ENCODE measurements at regions not wholly inside any gene's neighbourhood (a gene's known extent, or its start where the extent isn't known, plus 50 kb on each side); places are given as distances from the start of the nearest gene placed in this dataset.

DNA sequence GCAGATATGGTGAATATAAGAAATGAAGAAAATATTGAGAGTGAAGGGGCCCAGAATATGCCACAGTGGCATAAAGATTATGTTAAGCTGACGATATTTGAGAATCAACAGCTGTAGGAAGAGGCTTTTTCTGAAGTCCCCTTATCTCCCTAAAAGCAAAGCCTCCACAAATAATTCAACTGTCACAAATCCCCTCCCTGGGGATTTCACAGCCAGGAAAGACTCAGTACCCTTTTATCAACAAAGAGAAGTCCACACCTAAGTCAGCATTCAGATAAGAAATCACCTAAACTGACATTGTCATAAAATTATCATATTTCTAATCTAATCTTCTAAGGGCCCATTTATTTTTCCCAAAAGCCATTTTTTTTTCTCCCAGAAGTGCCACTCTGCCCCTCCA lies 284.9 kb upstream of the VWC2 start:
- no peak for TF ChIP-seq HOXA7 (CRISPR knock-in tag; IDR thresholded peaks at IDR 0.05; ENCODE audit: borderline replicate concordance)
- no peak for TF ChIP-seq ZNF658 (tag by site-specific recombination; IDR thresholded peaks at IDR 0.05)
- no peak for TF ChIP-seq ZNF433 (tag by site-specific recombination; IDR thresholded peaks at IDR 0.05; ENCODE audit: low read depth)
- no peak for TF ChIP-seq ZNF335 (tag by site-specific recombination; conservative IDR thresholded peaks at IDR 0.05)
- no peak for TF ChIP-seq ZNF704 (tag by site-specific recombination; IDR thresholded peaks at IDR 0.05)
- TF ChIP-seq PRDM6 (tag by site-specific recombination; IDR thresholded peaks at IDR 0.05) = no peak
- no peak for TF ChIP-seq ZNF76 (tag by site-specific recombination; IDR thresholded peaks at IDR 0.05; ENCODE audit: borderline replicate concordance, low read depth)
- TF ChIP-seq ZNF24 (tag by site-specific recombination; IDR thresholded peaks at IDR 0.05) = no peak
- Histone ChIP-seq H3K9me3 (ENCODE audit: control insufficient read depth, insufficient read depth, low read depth, low read length) (no peaks in the 10 kb centered on the region), H3K4me3 (ENCODE audit: low read depth, low read length) (no peak overlapping the region), H3K27ac (ENCODE audit: extremely low read depth, low read depth, low read length) (no peak overlapping the region), H3K36me3 (ENCODE audit: control insufficient read depth in 2 of 2, insufficient read depth in 1 of 2, low read length in 2 of 2) (no peaks in the 10 kb centered on the region), H3K4me1 (ENCODE audit: control insufficient read depth, insufficient read depth, low read length) (no peaks in the 10 kb centered on the region)
- ChIA-PET POLR2A (no interaction called here), CTCF (no interaction called here)

GRCh38 chr7:49497471-49497870 lies 276.0 kb upstream of the VWC2 start:
- POLR2A ChIA-PET = no interaction called here
- Histone ChIP-seq H3K36me3 (ENCODE audit: control insufficient read depth in 2 of 2, insufficient read depth in 1 of 2, low read length in 2 of 2) (no peaks in the 10 kb centered on the region), H3K4me1 (ENCODE audit: control insufficient read depth, insufficient read depth, low read length) (no peaks in the 10 kb centered on the region), H3K4me3 (ENCODE audit: low read depth, low read length) (no peak overlapping the region), H3K9me3 (ENCODE audit: control insufficient read depth, insufficient read depth, low read depth, low read length) (no peaks in the 10 kb centered on the region), H3K27ac (ENCODE audit: extremely low read depth, low read depth, low read length) (no peak overlapping the region)
- TF ChIP-seq SCRT2 (tag by site-specific recombination; IDR thresholded peaks at IDR 0.05) (no peak), ZNF23 (tag by site-specific recombination; IDR thresholded peaks at IDR 0.05; ENCODE audit: borderline replicate concordance) (no peak), ZNF10 (tag by site-specific recombination; IDR thresholded peaks at IDR 0.05) (no peak), WT1 (tag by site-specific recombination; IDR thresholded peaks at IDR 0.05) (no peak), PBX3 (CRISPR knock-in tag; IDR thresholded peaks at IDR 0.05) (no peak), ZNF707 (tag by site-specific recombination; IDR thresholded peaks at IDR 0.05) (no peak), ZNF221 (tag by site-specific recombination; IDR thresholded peaks at IDR 0.05; ENCODE audit: borderline replicate concordance) (no peak), ZFHX2 (tag by site-specific recombination; conservative IDR thresholded peaks at IDR 0.05) (no peak), ZNF146 (tag by site-specific recombination; IDR thresholded peaks at IDR 0.05) (no peak), MZF1 (tag by site-specific recombination; IDR thresholded peaks at IDR 0.05; ENCODE audit: borderline replicate concordance) (no peak), ZNF423 (tag by site-specific recombination; IDR thresholded peaks at IDR 0.05) (no peak)
- TF ChIP-seq, protein P1, sequence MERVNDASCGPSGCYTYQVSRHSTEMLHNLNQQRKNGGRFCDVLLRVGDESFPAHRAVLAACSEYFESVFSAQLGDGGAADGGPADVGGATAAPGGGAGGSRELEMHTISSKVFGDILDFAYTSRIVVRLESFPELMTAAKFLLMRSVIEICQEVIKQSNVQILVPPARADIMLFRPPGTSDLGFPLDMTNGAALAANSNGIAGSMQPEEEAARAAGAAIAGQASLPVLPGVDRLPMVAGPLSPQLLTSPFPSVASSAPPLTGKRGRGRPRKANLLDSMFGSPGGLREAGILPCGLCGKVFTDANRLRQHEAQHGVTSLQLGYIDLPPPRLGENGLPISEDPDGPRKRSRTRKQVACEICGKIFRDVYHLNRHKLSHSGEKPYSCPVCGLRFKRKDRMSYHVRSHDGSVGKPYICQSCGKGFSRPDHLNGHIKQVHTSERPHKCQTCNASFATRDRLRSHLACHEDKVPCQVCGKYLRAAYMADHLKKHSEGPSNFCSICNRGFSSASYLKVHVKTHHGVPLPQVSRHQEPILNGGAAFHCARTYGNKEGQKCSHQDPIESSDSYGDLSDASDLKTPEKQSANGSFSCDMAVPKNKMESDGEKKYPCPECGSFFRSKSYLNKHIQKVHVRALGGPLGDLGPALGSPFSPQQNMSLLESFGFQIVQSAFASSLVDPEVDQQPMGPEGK (tag by site-specific recombination; IDR thresholded peaks at IDR 0.05) = no peak
- CTCF ChIA-PET = no interaction called here

All from HEK293 (cell line).